ENCODE measurements at regions not wholly inside any gene's neighbourhood (a gene's known extent, or its start where the extent isn't known, plus 50 kb on each side); places are given as distances from the start of the nearest gene placed in this dataset.

GRCh38 chr6:119915971-119916370 lies 566.4 kb upstream of the MAN1A1 start:
- no peaks in the 10 kb centered on the region for H3K9me3 ChIP-seq (ENCODE audit: control insufficient read depth, low read depth, low read length)
- H3K9me3 Mint-ChIP-seq: peaks cover 0 to 10% of the 10 kb centered on the region in 2 experiments; a peak in 2 of 5 replicates
- H3K4me2 ChIP-seq (ENCODE audit: insufficient read depth, insufficient read length, low read length): no peak overlapping the region
- no peak overlapping the region for H3K9ac ChIP-seq (ENCODE audit: extremely low read depth, insufficient read length, low read length)
- no peak overlapping the region for H4K91ac ChIP-seq (ENCODE audit: insufficient read length, low read depth, low read length)
- no peaks in the 10 kb centered on the region for H4K20me1 ChIP-seq (ENCODE audit: control insufficient read depth, insufficient read depth, insufficient read length)
- H3K27ac Mint-ChIP-seq: no peak overlapping the region
- H4K8ac ChIP-seq (replicated peaks; ENCODE audit: insufficient read length, low read depth, low read length): no peak overlapping the region
- no peak overlapping the region for H2BK120ac ChIP-seq (ENCODE audit: low read depth, low read length, poor library complexity, severe bottlenecking)
- H2BK20ac ChIP-seq (ENCODE audit: low read depth, low read length, poor library complexity, severe bottlenecking): no peak overlapping the region
- no peaks in the 10 kb centered on the region for H3K27me3 ChIP-seq (ENCODE audit: insufficient read depth, low read length)
- H3K79me1 ChIP-seq (ENCODE audit: insufficient read depth, low read depth, low read length, poor library complexity, severe bottlenecking): no peaks in the 10 kb centered on the region
- no peaks in the 10 kb centered on the region for H3K79me2 ChIP-seq (ENCODE audit: insufficient read depth, low read length)
- H3K4me1 Mint-ChIP-seq: no peaks in the 10 kb centered on the region
- no peak overlapping the region for H2BK5ac ChIP-seq (ENCODE audit: insufficient read length, low read length)
- no peak overlapping the region for H2AK5ac ChIP-seq (ENCODE audit: insufficient read length, low read length)
- TF ChIP-seq, protein P1, sequence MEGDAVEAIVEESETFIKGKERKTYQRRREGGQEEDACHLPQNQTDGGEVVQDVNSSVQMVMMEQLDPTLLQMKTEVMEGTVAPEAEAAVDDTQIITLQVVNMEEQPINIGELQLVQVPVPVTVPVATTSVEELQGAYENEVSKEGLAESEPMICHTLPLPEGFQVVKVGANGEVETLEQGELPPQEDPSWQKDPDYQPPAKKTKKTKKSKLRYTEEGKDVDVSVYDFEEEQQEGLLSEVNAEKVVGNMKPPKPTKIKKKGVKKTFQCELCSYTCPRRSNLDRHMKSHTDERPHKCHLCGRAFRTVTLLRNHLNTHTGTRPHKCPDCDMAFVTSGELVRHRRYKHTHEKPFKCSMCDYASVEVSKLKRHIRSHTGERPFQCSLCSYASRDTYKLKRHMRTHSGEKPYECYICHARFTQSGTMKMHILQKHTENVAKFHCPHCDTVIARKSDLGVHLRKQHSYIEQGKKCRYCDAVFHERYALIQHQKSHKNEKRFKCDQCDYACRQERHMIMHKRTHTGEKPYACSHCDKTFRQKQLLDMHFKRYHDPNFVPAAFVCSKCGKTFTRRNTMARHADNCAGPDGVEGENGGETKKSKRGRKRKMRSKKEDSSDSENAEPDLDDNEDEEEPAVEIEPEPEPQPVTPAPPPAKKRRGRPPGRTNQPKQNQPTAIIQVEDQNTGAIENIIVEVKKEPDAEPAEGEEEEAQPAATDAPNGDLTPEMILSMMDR (conservative IDR thresholded peaks at IDR 0.05): no peak
- H3K23ac ChIP-seq (ENCODE audit: insufficient read length, low read depth, low read length): no peak overlapping the region
- H3K4me3 Mint-ChIP-seq: no peak overlapping the region
- no peak overlapping the region for H3K18ac ChIP-seq (ENCODE audit: insufficient read length, low read depth, low read length)
- H3K14ac ChIP-seq (ENCODE audit: insufficient read depth, low read length): no peak overlapping the region
- no peak overlapping the region for H3K4ac ChIP-seq (ENCODE audit: low read depth, low read length)
- H4K5ac ChIP-seq (ENCODE audit: insufficient read length, low read depth, low read length): no peak overlapping the region
- no peak overlapping the region for H3K56ac ChIP-seq (ENCODE audit: insufficient read length, low read depth, low read length)
- H3K4me1 ChIP-seq (ENCODE audit: insufficient read depth, low read length): no peaks in the 10 kb centered on the region
- H2BK15ac ChIP-seq (ENCODE audit: low read depth, low read length): no peak overlapping the region
- no peak overlapping the region for H3T11ph ChIP-seq (ENCODE audit: low read length)
- H3K36me3 Mint-ChIP-seq (ENCODE audit: insufficient read depth in 1 of 3, low read depth in 3 of 3): peaks cover 0 to 11% (median 0%) of the 10 kb centered on the region in 3 experiments; a peak in 4 of 7 replicates
- H2BK12ac ChIP-seq (ENCODE audit: insufficient read length, low read depth, low read length): no peak overlapping the region
- no peaks in the 10 kb centered on the region for H3K23me2 ChIP-seq (ENCODE audit: insufficient read length, low read depth, low read length, poor library complexity, severe bottlenecking)
- no peak overlapping the region for H2AFZ ChIP-seq (ENCODE audit: low read length)
- WGBS (ENCODE audit: extremely low coverage, insufficient read length, low lambda C conversion rate): no CpG with 5 or more reads among the region's 2 CpGs
- no peaks in the 10 kb centered on the region for H3K27me3 Mint-ChIP-seq (ENCODE audit: low read depth)
- H3K27ac ChIP-seq (ENCODE audit: insufficient read length, low read depth, low read length): no peak overlapping the region
- DNase-seq: no peak

Measured in H9 (cell line).